HEK293 (cell line): ENCODE measurements at regions not wholly inside any gene's neighbourhood (a gene's known extent, or its start where the extent isn't known, plus 50 kb on each side); places are given as distances from the start of the nearest gene placed in this dataset.

ENCODE experiments used
- CTCF ChIA-PET: fragments of 350-600 bp; formaldehyde crosslinking; extraction: SDS; loops from one replicate; lab custom pipeline; 2021; ENCODE audit warnings: antibody characterized with exemption; lab: Yijun Ruan, JAX
- POLR2A ChIA-PET: fragments of 300-600 bp; formaldehyde crosslinking; extraction: SDS; loops from one replicate; lab custom pipeline; 2020; ENCODE audit warnings: antibody characterized with exemption, inconsistent platforms; lab: Yijun Ruan, JAX
- H3K27ac ChIP-seq: fragments of 200-500 bp; sonication (Bioruptor generic); 2 replicates; pipeline ENCODE4 v1.5.1; 2014; ENCODE audit warnings: low read depth, low read length, control low read depth, inconsistent platforms; ENCODE audit errors: extremely low read depth
- H3K36me3 ChIP-seq, 2 experiments: fragments of 200-500 bp in 1 of 2; sonication (Bioruptor generic) in 1 of 2; 1 replicate in 1 of 2; 2 replicates in 1 of 2; pipeline ENCODE4 v1.5.1; 2014 to 2017; ENCODE audit warnings: inconsistent platforms in 2 of 2, low read length in 2 of 2; ENCODE audit not compliant: control insufficient read depth in 2 of 2, insufficient read depth in 1 of 2
- H3K4me1 ChIP-seq: fragments of 200-500 bp; sonication (Bioruptor generic); 2 replicates; pipeline ENCODE4 v1.5.1; 2014; ENCODE audit warnings: mild to moderate bottlenecking, low read length, inconsistent platforms; ENCODE audit not compliant: control insufficient read depth, insufficient read depth
- H3K4me3 ChIP-seq: 2 replicates; pipeline ENCODE4 v1.5.1; 2011; ENCODE audit warnings: low read depth, mild to moderate bottlenecking, control low read depth, low read length, moderate library complexity
- H3K9me3 ChIP-seq: fragments of 200-500 bp; sonication (Bioruptor generic); 2 replicates; pipeline ENCODE4 v1.5.1; 2014; ENCODE audit warnings: low read depth, low read length, inconsistent platforms; ENCODE audit not compliant: control insufficient read depth, insufficient read depth
- HIC1 ChIP-seq: fragments of 450-650 bp; formaldehyde crosslinking; IDR thresholded peaks from 2 replicates; pipeline ENCODE4 v1.5.1; 2016; ENCODE audit warnings: missing biosample characterization, missing genetic modification characterization
- IKZF3 ChIP-seq: fragments of 450-650 bp; IDR thresholded peaks from 2 replicates; pipeline ENCODE4 v1.5.0; 2018; ENCODE audit warnings: missing biosample characterization, mild to moderate bottlenecking, missing genetic modification characterization, moderate library complexity
- PRDM1 ChIP-seq: fragments of 450-650 bp; formaldehyde crosslinking; IDR thresholded peaks from 2 replicates; pipeline ENCODE4; 2016; ENCODE audit warnings: missing biosample characterization, missing genetic modification characterization
- REST ChIP-seq: fragments of 450-650 bp; formaldehyde crosslinking; IDR thresholded peaks from 2 replicates; pipeline ENCODE4 v1.5.1; 2016; ENCODE audit warnings: missing biosample characterization, missing genetic modification characterization
- TCF7L2 ChIP-seq: IDR thresholded peaks from 2 replicates; pipeline ENCODE4 v1.6.1; 2011; ENCODE audit warnings: low read depth, mild to moderate bottlenecking, inconsistent platforms, low read length, moderate library complexity, borderline replicate concordance
- WT1 ChIP-seq: fragments of 450-650 bp; formaldehyde crosslinking; IDR thresholded peaks from 2 replicates; pipeline ENCODE4 v1.5.1; 2016; ENCODE audit warnings: missing biosample characterization, missing genetic modification characterization
- ZBTB20 ChIP-seq: fragments of 450-650 bp; formaldehyde crosslinking; IDR thresholded peaks from 2 replicates; pipeline ENCODE4 v1.5.1; 2016; ENCODE audit warnings: missing biosample characterization, missing genetic modification characterization
- ZBTB21 ChIP-seq: fragments of 450-650 bp; formaldehyde crosslinking; IDR thresholded peaks from 2 replicates; pipeline ENCODE4 v1.5.1; 2017; ENCODE audit warnings: missing biosample characterization, missing genetic modification characterization
- ZBTB8A ChIP-seq: fragments of 450-650 bp; formaldehyde crosslinking; IDR thresholded peaks from 2 replicates; pipeline ENCODE4 v1.5.1; 2016; ENCODE audit warnings: missing biosample characterization, missing genetic modification characterization
- ZNF133 ChIP-seq: fragments of 450-650 bp; formaldehyde crosslinking; IDR thresholded peaks from 2 replicates; pipeline ENCODE4 v1.5.1; 2016; ENCODE audit warnings: missing biosample characterization, missing genetic modification characterization
- ZNF155 ChIP-seq: fragments of 450-650 bp; formaldehyde crosslinking; IDR thresholded peaks from 2 replicates; pipeline ENCODE4 v1.5.1; 2016; ENCODE audit warnings: missing biosample characterization, missing genetic modification characterization
- ZNF174 ChIP-seq: fragments of 450-650 bp; formaldehyde crosslinking; IDR thresholded peaks from 2 replicates; pipeline ENCODE4 v1.5.0; 2017; ENCODE audit warnings: missing biosample characterization, mild to moderate bottlenecking, missing genetic modification characterization
- ZNF18 ChIP-seq: fragments of 450-650 bp; formaldehyde crosslinking; IDR thresholded peaks from 2 replicates; pipeline ENCODE4 v1.5.1; 2016; ENCODE audit warnings: missing biosample characterization, missing genetic modification characterization
- ZNF202 ChIP-seq: fragments of 450-650 bp; formaldehyde crosslinking; IDR thresholded peaks from 2 replicates; pipeline ENCODE4 v1.5.1; 2016; ENCODE audit warnings: missing biosample characterization, missing genetic modification characterization, borderline replicate concordance
- ZNF221 ChIP-seq: fragments of 450-650 bp; formaldehyde crosslinking; IDR thresholded peaks from 2 replicates; pipeline ENCODE4 v1.5.1; 2017; ENCODE audit warnings: missing biosample characterization, missing genetic modification characterization, borderline replicate concordance
- ZNF324 ChIP-seq: fragments of 450-650 bp; formaldehyde crosslinking; IDR thresholded peaks from 2 replicates; pipeline ENCODE4 v1.5.1; 2016; ENCODE audit warnings: missing biosample characterization, missing genetic modification characterization
- ZNF341 ChIP-seq: fragments of 450-650 bp; formaldehyde crosslinking; IDR thresholded peaks from 2 replicates; pipeline ENCODE4; 2016; ENCODE audit warnings: low read depth, missing biosample characterization, missing genetic modification characterization
- ZNF404 ChIP-seq: fragments of 450-650 bp; formaldehyde crosslinking; IDR thresholded peaks from 2 replicates; pipeline ENCODE4 v1.5.1; 2017; ENCODE audit warnings: missing biosample characterization, missing genetic modification characterization
- ZNF529 ChIP-seq: fragments of 450-650 bp; formaldehyde crosslinking; IDR thresholded peaks from 2 replicates; pipeline ENCODE4 v1.5.1; 2017; ENCODE audit warnings: missing genetic modification characterization, missing biosample characterization; ENCODE audit not compliant: insufficient replicate concordance
- ZNF830 ChIP-seq: fragments of 450-650 bp; IDR thresholded peaks from 2 replicates; pipeline ENCODE4 v1.5.0; 2018; ENCODE audit warnings: missing biosample characterization, missing genetic modification characterization, low read depth, mild to moderate bottlenecking, moderate library complexity
- ZNF843 ChIP-seq: fragments of 450-650 bp; formaldehyde crosslinking; IDR thresholded peaks from 2 replicates; pipeline ENCODE4 v1.5.1; 2016; ENCODE audit warnings: missing biosample characterization, missing genetic modification characterization
- ZSCAN23 ChIP-seq: fragments of 450-650 bp; formaldehyde crosslinking; IDR thresholded peaks from 2 replicates; pipeline ENCODE4 v1.5.1; 2016; ENCODE audit warnings: missing biosample characterization, missing genetic modification characterization
- TF ChIP-seq, protein P1 (sequence below): fragments of 450-650 bp; formaldehyde crosslinking; IDR thresholded peaks from 2 replicates; pipeline ENCODE4 v1.5.1; 2016; ENCODE audit warnings: missing biosample characterization, missing genetic modification characterization
- TF ChIP-seq, protein P2 (sequence below): fragments of 450-650 bp; formaldehyde crosslinking; IDR thresholded peaks from 2 replicates; pipeline ENCODE4 v1.5.1; 2016; ENCODE audit warnings: missing biosample characterization, missing genetic modification characterization

DNA sequence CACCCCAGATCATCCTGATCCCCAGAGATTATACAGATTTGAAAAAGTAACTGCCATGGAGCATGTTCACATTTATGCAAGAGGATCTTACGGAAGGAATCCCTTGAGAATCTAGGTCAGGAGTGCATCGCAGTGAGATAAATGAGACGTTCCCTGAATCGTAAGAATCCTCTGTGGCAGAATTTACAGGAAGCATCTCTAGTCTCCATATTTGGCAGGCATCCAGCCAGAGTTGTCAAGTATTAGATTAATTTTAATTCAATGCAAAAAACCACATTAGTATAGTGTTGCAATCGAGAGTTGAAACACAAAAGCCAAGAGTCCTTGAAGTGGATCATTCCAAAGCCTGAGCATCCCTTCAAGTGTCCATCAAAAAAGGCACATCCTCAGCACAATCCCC, 100.8 kb downstream of the RRAGC start (continued):
- TF ChIP-seq ZBTB8A, result no peak
- TF ChIP-seq ZNF133 (tag by site-specific recombination), result no peak
- TF ChIP-seq ZSCAN23, result no peak
- no peak for TF ChIP-seq WT1 (tag by site-specific recombination)
- TF ChIP-seq, all 188 proteins: peak for 0

DNA sequence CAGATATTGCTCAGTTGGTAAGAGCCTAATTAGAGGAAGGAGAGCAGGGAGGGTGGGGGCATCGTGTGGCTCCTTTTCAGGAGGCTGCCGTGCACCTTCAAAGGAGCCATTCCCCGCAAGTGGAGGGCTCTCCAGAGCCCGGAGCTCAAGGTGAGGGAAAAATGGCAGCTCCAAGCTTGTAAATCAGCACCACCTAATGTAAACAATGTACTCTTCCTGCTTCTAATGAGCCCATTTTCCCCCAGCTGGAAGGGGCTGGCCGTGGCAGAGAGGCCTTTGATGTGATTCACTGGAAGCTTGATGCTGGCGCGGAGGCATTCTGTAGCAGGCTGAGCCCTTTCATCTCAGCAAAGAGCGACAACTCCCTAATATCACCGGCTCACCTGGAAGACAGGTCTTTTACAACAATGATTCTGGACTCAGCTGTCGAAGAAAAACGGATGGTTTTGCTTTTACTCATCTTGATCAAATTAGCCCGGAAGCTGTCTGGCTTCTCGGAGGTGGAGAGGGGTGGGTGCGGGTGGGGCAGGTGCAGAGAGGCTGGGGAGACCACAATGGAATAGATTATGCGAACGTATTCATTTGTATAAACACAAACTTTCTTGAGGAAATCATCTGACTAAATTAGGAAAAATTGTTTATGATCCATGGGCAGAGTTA, 112.5 kb downstream of the RRAGC start:
- H3K27ac ChIP-seq, result no peak overlapping the region
- TF ChIP-seq HIC1 (tag by site-specific recombination), result no peak
- no peak for TF ChIP-seq ZBTB21
- peak; percentile 37; the same call in 1 of the 2 replicates for TF ChIP-seq TCF7L2
- ChIA-PET CTCF (no interaction called here), POLR2A (no interaction called here)
- H3K4me1 ChIP-seq, result no peaks in the 10 kb centered on the region
- H3K36me3 ChIP-seq, result no peaks in the 10 kb centered on the region
- H3K9me3 ChIP-seq, result no peaks in the 10 kb centered on the region
- H3K4me3 ChIP-seq, result no peak overlapping the region

GRCh38 chr1:38746402-38746935, 113.1 kb downstream of the RRAGC start:
- Histone ChIP-seq H3K27ac (no peak overlapping the region), H3K4me1 (no peaks in the 10 kb centered on the region), H3K36me3 (no peaks in the 10 kb centered on the region), H3K9me3 (no peaks in the 10 kb centered on the region), H3K4me3 (no peak overlapping the region)
- ChIA-PET CTCF (no interaction called here), POLR2A (no interaction called here)
- TF ChIP-seq TCF7L2 (no peak), ZNF174 (no peak), ZNF202 (no peak), ZNF155 (tag by site-specific recombination) (no peak), ZNF404 (tag by site-specific recombination) (no peak), REST (tag by site-specific recombination) (no peak), ZNF341 (tag by site-specific recombination) (no peak), ZNF843 (tag by site-specific recombination) (no peak), ZNF221 (no peak), ZNF529 (no peak), ZNF324 (tag by site-specific recombination) (no peak), ZBTB20 (tag by site-specific recombination) (no peak), IKZF3 (tag by site-specific recombination) (no peak), ZNF18 (tag by site-specific recombination) (no peak), PRDM1 (tag by site-specific recombination) (no peak), ZNF830 (tag by site-specific recombination) (no peak)
- TF ChIP-seq, protein P1, sequence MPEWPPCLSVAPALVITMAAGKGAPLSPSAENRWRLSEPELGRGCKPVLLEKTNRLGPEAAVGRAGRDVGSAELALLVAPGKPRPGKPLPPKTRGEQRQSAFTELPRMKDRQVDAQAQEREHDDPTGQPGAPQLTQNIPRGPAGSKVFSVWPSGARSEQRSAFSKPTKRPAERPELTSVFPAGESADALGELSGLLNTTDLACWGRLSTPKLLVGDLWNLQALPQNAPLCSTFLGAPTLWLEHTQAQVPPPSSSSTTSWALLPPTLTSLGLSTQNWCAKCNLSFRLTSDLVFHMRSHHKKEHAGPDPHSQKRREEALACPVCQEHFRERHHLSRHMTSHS, result no peak
- TF ChIP-seq, protein P2, sequence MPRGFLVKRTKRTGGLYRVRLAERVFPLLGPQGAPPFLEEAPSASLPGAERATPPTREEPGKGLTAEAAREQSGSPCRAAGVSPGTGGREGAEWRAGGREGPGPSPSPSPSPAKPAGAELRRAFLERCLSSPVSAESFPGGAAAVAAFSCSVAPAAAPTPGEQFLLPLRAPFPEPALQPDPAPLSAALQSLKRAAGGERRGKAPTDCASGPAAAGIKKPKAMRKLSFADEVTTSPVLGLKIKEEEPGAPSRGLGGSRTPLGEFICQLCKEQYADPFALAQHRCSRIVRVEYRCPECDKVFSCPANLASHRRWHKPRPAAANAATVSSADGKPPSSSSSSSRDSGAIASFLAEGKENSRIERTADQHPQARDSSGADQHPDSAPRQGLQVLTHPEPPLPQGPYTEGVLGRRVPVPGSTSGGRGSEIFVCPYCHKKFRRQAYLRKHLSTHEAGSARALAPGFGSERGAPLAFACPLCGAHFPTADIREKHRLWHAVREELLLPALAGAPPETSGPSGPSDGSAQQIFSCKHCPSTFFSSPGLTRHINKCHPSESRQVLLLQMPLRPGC, result no peak
